ENCODE measurements at regions not wholly inside any gene's neighbourhood (a gene's known extent, or its start where the extent isn't known, plus 50 kb on each side); places are given as distances from the start of the nearest gene placed in this dataset.

DNA sequence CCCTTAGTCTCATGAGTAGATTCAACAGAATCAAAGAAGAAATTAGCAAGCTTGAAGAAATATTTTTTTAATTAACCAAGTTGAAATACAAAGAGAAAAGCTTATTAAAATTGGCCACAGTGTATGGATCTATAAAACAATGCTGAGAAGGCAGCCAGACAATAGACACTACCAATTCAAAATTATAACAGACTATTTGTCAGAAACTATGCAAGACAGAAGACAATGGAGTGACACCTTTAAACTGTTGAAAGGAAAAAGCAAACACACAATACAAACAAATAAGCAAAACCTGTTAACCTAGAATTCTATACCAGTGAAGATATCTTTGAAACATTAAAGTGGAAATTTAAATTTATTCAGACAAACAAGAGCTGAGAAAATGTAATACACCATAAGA is 225.4 kb downstream of the CASP12 start:
- TF ChIP-seq POLR2A (IDR thresholded peaks at IDR 0.05; ENCODE audit: low read length): no peak
- no peak for TF ChIP-seq GATA1 (IDR thresholded peaks at IDR 0.05; ENCODE audit: low read depth, low read length)
